ENCODE measurements at regions not wholly inside any gene's neighbourhood (a gene's known extent, or its start where the extent isn't known, plus 50 kb on each side); places are given as distances from the start of the nearest gene placed in this dataset.
"Not testable (repeated sequence)": the region's sequence is repeated elsewhere in the genome, so short reads cannot be mapped to it uniquely, and the experiment has no call there.

- no peak overlapping the region for H3K27ac ChIP-seq
- TF ChIP-seq ZFX (IDR thresholded peaks at IDR 0.05): no peak
- TF ChIP-seq CTCF (conservative IDR thresholded peaks at IDR 0.05): no peak
Observed at GRCh38 chr2:4101936-4102335, 398.6 kb downstream of the DCDC2C start.

- TF ChIP-seq ZFX (IDR thresholded peaks at IDR 0.05) (no peak), CTCF (conservative IDR thresholded peaks at IDR 0.05) (no peak)
- H3K27ac ChIP-seq: peak overlapping the region; percentile 59
Observed at GRCh38 chr2:4107179-4107578, 403.8 kb downstream of the DCDC2C start.

GRCh38 chr2:4110273-4110672 is 406.9 kb downstream of the DCDC2C start:
- no peak overlapping the region for H3K27ac ChIP-seq
- no peak for TF ChIP-seq ZFX (IDR thresholded peaks at IDR 0.05)
- peak; percentile 29; the same call in 1 of the 2 replicates for TF ChIP-seq CTCF (conservative IDR thresholded peaks at IDR 0.05)

- not testable (repeated sequence) for H3K27ac ChIP-seq
Observed at GRCh38 chr2:4115435-4115834, 412.1 kb downstream of the DCDC2C start.

GRCh38 chr2:4122726-4123125 is 419.4 kb downstream of the DCDC2C start:
- TF ChIP-seq ZFX (IDR thresholded peaks at IDR 0.05): no peak
- no peak for TF ChIP-seq CTCF (conservative IDR thresholded peaks at IDR 0.05)
- H3K27ac ChIP-seq: no peak overlapping the region

GRCh38 chr2:4130651-4131050 is 427.3 kb downstream of the DCDC2C start:
- no peak overlapping the region for H3K27ac ChIP-seq
- TF ChIP-seq CTCF (conservative IDR thresholded peaks at IDR 0.05): no peak
- TF ChIP-seq ZFX (IDR thresholded peaks at IDR 0.05): no peak

GRCh38 chr2:4134551-4135550 is 431.5 kb downstream of the DCDC2C start:
- H3K27ac ChIP-seq: no peak overlapping the region
- no peak for TF ChIP-seq CTCF (conservative IDR thresholded peaks at IDR 0.05)
- TF ChIP-seq ZFX (IDR thresholded peaks at IDR 0.05): no peak

All from C4-2B (cell line).